HCT116 (cell line): ENCODE measurements at regions not wholly inside any gene's neighbourhood (a gene's known extent, or its start where the extent isn't known, plus 50 kb on each side); places are given as distances from the start of the nearest gene placed in this dataset.

Source experiments
- CBX3 ChIP-seq: IDR thresholded peaks from 2 replicates; pipeline ENCODE4 v1.6.1; 2012; ENCODE audit warnings: low read depth
- JUND ChIP-seq: IDR thresholded peaks from 2 replicates; pipeline ENCODE4 v1.6.1; 2012
- POLR2AphosphoS5 ChIP-seq: IDR thresholded peaks from 2 replicates; pipeline ENCODE4 v1.6.1; 2011; ENCODE audit warnings: mild to moderate bottlenecking, low read depth, low read length, moderate library complexity
- RAD21 ChIP-seq: IDR thresholded peaks from 2 replicates; pipeline ENCODE4 v1.6.1; 2012; ENCODE audit warnings: low read depth, mild to moderate bottlenecking
- TF ChIP-seq, protein P1 (sequence below), 3 experiments: fragments of 200-600 bp in 1 of 3; sonication (generic) in 1 of 3; IDR thresholded peaks in 2 of 3; conservative IDR thresholded peaks in 1 of 3; 2 replicates each; pipeline ENCODE4 v1.5.1; 2012 to 2017; ENCODE audit warnings: low read depth in 2 of 3, low read length in 2 of 3, antibody characterized with exemption in 1 of 3, borderline replicate concordance in 1 of 3, control low read depth in 1 of 3, mild to moderate bottlenecking in 1 of 3, mixed read lengths in 1 of 3, mixed run types in 1 of 3, moderate library complexity in 1 of 3; ENCODE audit not compliant: insufficient read depth in 1 of 3

DNA sequence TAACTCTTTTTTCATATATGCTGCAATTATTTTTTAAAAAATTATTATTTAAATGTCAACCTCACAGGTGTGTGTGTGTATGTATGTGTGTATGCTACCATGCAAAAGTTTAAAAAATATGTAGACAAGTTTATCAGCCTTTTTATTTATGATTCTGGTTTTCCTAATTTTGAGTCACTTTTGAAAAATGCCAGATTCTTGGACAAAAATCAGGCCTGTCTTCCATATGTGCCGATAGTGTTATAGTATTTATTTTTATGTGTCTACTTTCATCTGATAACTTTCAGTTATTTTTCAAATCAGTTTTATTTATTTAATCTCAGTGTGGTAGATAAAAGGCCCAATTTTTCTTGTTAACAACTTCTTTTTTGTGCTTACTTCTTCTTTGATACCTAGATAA, 176.2 kb downstream of the RDH14 start:
- TF ChIP-seq JUND (no peak), CBX3 (no peak), RAD21 (no peak), POLR2AphosphoS5 (no peak)
- TF ChIP-seq, protein P1, sequence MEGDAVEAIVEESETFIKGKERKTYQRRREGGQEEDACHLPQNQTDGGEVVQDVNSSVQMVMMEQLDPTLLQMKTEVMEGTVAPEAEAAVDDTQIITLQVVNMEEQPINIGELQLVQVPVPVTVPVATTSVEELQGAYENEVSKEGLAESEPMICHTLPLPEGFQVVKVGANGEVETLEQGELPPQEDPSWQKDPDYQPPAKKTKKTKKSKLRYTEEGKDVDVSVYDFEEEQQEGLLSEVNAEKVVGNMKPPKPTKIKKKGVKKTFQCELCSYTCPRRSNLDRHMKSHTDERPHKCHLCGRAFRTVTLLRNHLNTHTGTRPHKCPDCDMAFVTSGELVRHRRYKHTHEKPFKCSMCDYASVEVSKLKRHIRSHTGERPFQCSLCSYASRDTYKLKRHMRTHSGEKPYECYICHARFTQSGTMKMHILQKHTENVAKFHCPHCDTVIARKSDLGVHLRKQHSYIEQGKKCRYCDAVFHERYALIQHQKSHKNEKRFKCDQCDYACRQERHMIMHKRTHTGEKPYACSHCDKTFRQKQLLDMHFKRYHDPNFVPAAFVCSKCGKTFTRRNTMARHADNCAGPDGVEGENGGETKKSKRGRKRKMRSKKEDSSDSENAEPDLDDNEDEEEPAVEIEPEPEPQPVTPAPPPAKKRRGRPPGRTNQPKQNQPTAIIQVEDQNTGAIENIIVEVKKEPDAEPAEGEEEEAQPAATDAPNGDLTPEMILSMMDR (IDR thresholded peaks at IDR 0.05 in 2 of 3, conservative IDR thresholded peaks at IDR 0.05 in 1 of 3; ENCODE audit: borderline replicate concordance in 1 of 3, insufficient read depth in 1 of 3, low read depth in 2 of 3, low read length in 2 of 3) = no peak
